ENCODE measurements at regions not wholly inside any gene's neighbourhood (a gene's known extent, or its start where the extent isn't known, plus 50 kb on each side); places are given as distances from the start of the nearest gene placed in this dataset.

- TF ChIP-seq, protein P1, sequence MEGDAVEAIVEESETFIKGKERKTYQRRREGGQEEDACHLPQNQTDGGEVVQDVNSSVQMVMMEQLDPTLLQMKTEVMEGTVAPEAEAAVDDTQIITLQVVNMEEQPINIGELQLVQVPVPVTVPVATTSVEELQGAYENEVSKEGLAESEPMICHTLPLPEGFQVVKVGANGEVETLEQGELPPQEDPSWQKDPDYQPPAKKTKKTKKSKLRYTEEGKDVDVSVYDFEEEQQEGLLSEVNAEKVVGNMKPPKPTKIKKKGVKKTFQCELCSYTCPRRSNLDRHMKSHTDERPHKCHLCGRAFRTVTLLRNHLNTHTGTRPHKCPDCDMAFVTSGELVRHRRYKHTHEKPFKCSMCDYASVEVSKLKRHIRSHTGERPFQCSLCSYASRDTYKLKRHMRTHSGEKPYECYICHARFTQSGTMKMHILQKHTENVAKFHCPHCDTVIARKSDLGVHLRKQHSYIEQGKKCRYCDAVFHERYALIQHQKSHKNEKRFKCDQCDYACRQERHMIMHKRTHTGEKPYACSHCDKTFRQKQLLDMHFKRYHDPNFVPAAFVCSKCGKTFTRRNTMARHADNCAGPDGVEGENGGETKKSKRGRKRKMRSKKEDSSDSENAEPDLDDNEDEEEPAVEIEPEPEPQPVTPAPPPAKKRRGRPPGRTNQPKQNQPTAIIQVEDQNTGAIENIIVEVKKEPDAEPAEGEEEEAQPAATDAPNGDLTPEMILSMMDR (conservative IDR thresholded peaks at IDR 0.05) = no peak
- TF ChIP-seq ZFX (IDR thresholded peaks at IDR 0.05) = no peak
Measured at GRCh38 chr10:36118314-36118713, 476.2 kb upstream of the FZD8 start.

Data from C4-2B (cell line).